ENCODE measurements at regions not wholly inside any gene's neighbourhood (a gene's known extent, or its start where the extent isn't known, plus 50 kb on each side); places are given as distances from the start of the nearest gene placed in this dataset.

GRCh38 chr4:19711871-19712270 is 539.8 kb upstream of the SLIT2 start:
- no peaks in the 10 kb centered on the region for H3K27me3 Mint-ChIP-seq (ENCODE audit: low read depth)
- peak overlapping the region; percentile 87 for H3K27ac Mint-ChIP-seq
- peaks cover 64% of the 10 kb centered on the region for H3K4me1 Mint-ChIP-seq
- peaks cover 3% of the 10 kb centered on the region for H3K9me3 Mint-ChIP-seq
- no peak for TF ChIP-seq CTCF (IDR thresholded peaks at IDR 0.05; ENCODE audit: unreplicated experiment)
- no peak overlapping the region for H3K4me3 Mint-ChIP-seq
- peaks cover 2% of the 10 kb centered on the region for H3K36me3 Mint-ChIP-seq
- DNase-seq (ENCODE audit: low spot score in 2 of 2, unreplicated experiment in 2 of 2), result no peak

- Mint-ChIP-seq H3K9me3 (peaks cover 3% of the 10 kb centered on the region), H3K27me3 (ENCODE audit: low read depth) (no peaks in the 10 kb centered on the region), H3K36me3 (no peaks in the 10 kb centered on the region), H3K4me1 (peaks cover 53% of the 10 kb centered on the region), H3K4me3 (no peak overlapping the region), H3K27ac (no peak overlapping the region)
- DNase-seq (ENCODE audit: low spot score in 2 of 2, unreplicated experiment in 2 of 2), result no peak
- no peak for TF ChIP-seq CTCF (IDR thresholded peaks at IDR 0.05; ENCODE audit: unreplicated experiment)
Observed at GRCh38 chr4:19707876-19708275, 543.8 kb upstream of the SLIT2 start.

GRCh38 chr4:19703391-19703790 is 548.3 kb upstream of the SLIT2 start:
- no peaks in the 10 kb centered on the region for H3K27me3 Mint-ChIP-seq (ENCODE audit: low read depth)
- H3K4me1 Mint-ChIP-seq, result peaks cover 20% of the 10 kb centered on the region
- no peak for DNase-seq (ENCODE audit: low spot score in 2 of 2, unreplicated experiment in 2 of 2)
- peaks cover 5% of the 10 kb centered on the region for H3K36me3 Mint-ChIP-seq
- no peak for TF ChIP-seq CTCF (IDR thresholded peaks at IDR 0.05; ENCODE audit: unreplicated experiment)
- peaks cover 11% of the 10 kb centered on the region for H3K9me3 Mint-ChIP-seq
- H3K27ac Mint-ChIP-seq, result no peak overlapping the region
- H3K4me3 Mint-ChIP-seq, result no peak overlapping the region

GRCh38 chr4:19700992-19701391 is 550.7 kb upstream of the SLIT2 start:
- Mint-ChIP-seq H3K27ac (no peak overlapping the region), H3K4me1 (peaks cover 9% of the 10 kb centered on the region), H3K27me3 (ENCODE audit: low read depth) (no peaks in the 10 kb centered on the region), H3K36me3 (peaks cover 10% of the 10 kb centered on the region), H3K9me3 (peaks cover 19% of the 10 kb centered on the region), H3K4me3 (no peak overlapping the region)
- TF ChIP-seq CTCF (IDR thresholded peaks at IDR 0.05; ENCODE audit: unreplicated experiment), result no peak
- no peak for DNase-seq (ENCODE audit: low spot score in 2 of 2, unreplicated experiment in 2 of 2)

GRCh38 chr4:19698961-19699360 is 552.7 kb upstream of the SLIT2 start:
- no peaks in the 10 kb centered on the region for H3K27me3 Mint-ChIP-seq (ENCODE audit: low read depth)
- H3K4me1 Mint-ChIP-seq, result peaks cover 11% of the 10 kb centered on the region
- no peak for DNase-seq (ENCODE audit: low spot score in 2 of 2, unreplicated experiment in 2 of 2)
- H3K36me3 Mint-ChIP-seq, result peaks cover 10% of the 10 kb centered on the region
- H3K27ac Mint-ChIP-seq, result no peak overlapping the region
- H3K4me3 Mint-ChIP-seq, result no peak overlapping the region
- peaks cover 19% of the 10 kb centered on the region for H3K9me3 Mint-ChIP-seq
- TF ChIP-seq CTCF (IDR thresholded peaks at IDR 0.05; ENCODE audit: unreplicated experiment), result no peak

- no peak overlapping the region for H3K4me3 Mint-ChIP-seq
- H3K27me3 Mint-ChIP-seq (ENCODE audit: low read depth), result no peaks in the 10 kb centered on the region
- H3K4me1 Mint-ChIP-seq, result peaks cover 33% of the 10 kb centered on the region
- peak overlapping the region; percentile 73 for H3K27ac Mint-ChIP-seq
- peaks cover 23% of the 10 kb centered on the region for H3K9me3 Mint-ChIP-seq
- no peak for DNase-seq (ENCODE audit: low spot score in 2 of 2, unreplicated experiment in 2 of 2)
- TF ChIP-seq CTCF (IDR thresholded peaks at IDR 0.05; ENCODE audit: unreplicated experiment), result no peak
- peaks cover 10% of the 10 kb centered on the region for H3K36me3 Mint-ChIP-seq
Observed at GRCh38 chr4:19694812-19695211, 556.9 kb upstream of the SLIT2 start.
